ENCODE measurements at regions not wholly inside any gene's neighbourhood (a gene's known extent, or its start where the extent isn't known, plus 50 kb on each side); places are given as distances from the start of the nearest gene placed in this dataset.
"Not testable (repeated sequence)": the region's sequence is repeated elsewhere in the genome, so short reads cannot be mapped to it uniquely, and the experiment has no call there.

GRCh38 chr21:23822760-23823159 is 1784.5 kb downstream of the MRPL39 start:
- no peaks in the 10 kb centered on the region for H3K27me3 ChIP-seq
- no peaks in the 10 kb centered on the region for H3K9me3 ChIP-seq
- DNase-seq = no peak
- H3K27ac ChIP-seq = no peak overlapping the region
- no peak overlapping the region for H3K4me3 ChIP-seq
- no peak for TF ChIP-seq POLR2A (IDR thresholded peaks at IDR 0.05)
- TF ChIP-seq EP300 (IDR thresholded peaks at IDR 0.05) = no peak
- no peak for TF ChIP-seq CTCF (IDR thresholded peaks at IDR 0.05)
- WGBS, 3 donors = 31 to 44% (median 39%) methylated on average over 3 of the region's 3 CpGs
- H3K36me3 ChIP-seq = no peaks in the 10 kb centered on the region
- no peaks in the 10 kb centered on the region for H3K4me1 ChIP-seq (ENCODE audit: insufficient read depth)
- intact Hi-C loops (cut with DNase I) = no loop called here

GRCh38 chr21:23817337-23817736 is 1789.9 kb downstream of the MRPL39 start:
- intact Hi-C loops (cut with DNase I) = no loop called here
- WGBS, 3 donors = 45 to 54% (median 48%) methylated on average over 1 of the region's 1 CpG

GRCh38 chr21:23812485-23812884 is 1794.8 kb downstream of the MRPL39 start:
- TF ChIP-seq EP300 (IDR thresholded peaks at IDR 0.05) (no peak), POLR2A (IDR thresholded peaks at IDR 0.05) (no peak), CTCF (IDR thresholded peaks at IDR 0.05) (no peak)
- intact Hi-C loops (cut with DNase I) = no loop called here
- no peak overlapping the region for H3K27ac ChIP-seq
- H3K36me3 ChIP-seq = no peaks in the 10 kb centered on the region
- no peak for DNase-seq
- H3K27me3 ChIP-seq = no peaks in the 10 kb centered on the region
- 49 to 68% (median 54%) methylated on average over 4 of the region's 4 CpGs for WGBS, 3 donors
- H3K4me3 ChIP-seq = no peak overlapping the region
- no peaks in the 10 kb centered on the region for H3K4me1 ChIP-seq (ENCODE audit: insufficient read depth)
- no peaks in the 10 kb centered on the region for H3K9me3 ChIP-seq

More at GRCh38 chr21:23817337-23817736, 1789.9 kb downstream of the MRPL39 start:
- H3K4me3 ChIP-seq = no peak overlapping the region
- H3K9me3 ChIP-seq = no peaks in the 10 kb centered on the region
- no peak for TF ChIP-seq POLR2A (IDR thresholded peaks at IDR 0.05)
- DNase-seq = no peak
- H3K27me3 ChIP-seq = no peaks in the 10 kb centered on the region
- no peak overlapping the region for H3K27ac ChIP-seq
- no peaks in the 10 kb centered on the region for H3K4me1 ChIP-seq (ENCODE audit: insufficient read depth)
- no peaks in the 10 kb centered on the region for H3K36me3 ChIP-seq

DNA sequence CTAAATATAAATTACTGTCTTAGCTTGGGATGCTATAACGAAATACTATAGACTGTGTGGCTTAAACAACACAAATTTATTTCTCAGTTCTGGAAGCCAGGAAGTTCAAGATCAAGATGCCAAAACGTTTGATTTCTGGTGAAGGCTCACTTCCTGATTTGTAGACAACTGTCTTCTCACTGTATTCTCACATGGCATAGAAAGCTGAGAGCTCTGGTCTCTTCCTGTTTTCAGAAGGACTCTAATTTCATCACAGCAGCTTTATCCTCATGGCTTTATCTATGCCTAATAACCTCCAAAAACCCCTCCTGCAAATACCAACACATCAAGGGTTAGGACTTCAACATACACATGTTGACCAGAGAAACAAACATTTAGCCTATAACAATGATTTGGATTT is 1795.5 kb downstream of the MRPL39 start:
- 38 to 43% (median 39%) methylated on average over 2 of the region's 2 CpGs for WGBS, 3 donors

DNA sequence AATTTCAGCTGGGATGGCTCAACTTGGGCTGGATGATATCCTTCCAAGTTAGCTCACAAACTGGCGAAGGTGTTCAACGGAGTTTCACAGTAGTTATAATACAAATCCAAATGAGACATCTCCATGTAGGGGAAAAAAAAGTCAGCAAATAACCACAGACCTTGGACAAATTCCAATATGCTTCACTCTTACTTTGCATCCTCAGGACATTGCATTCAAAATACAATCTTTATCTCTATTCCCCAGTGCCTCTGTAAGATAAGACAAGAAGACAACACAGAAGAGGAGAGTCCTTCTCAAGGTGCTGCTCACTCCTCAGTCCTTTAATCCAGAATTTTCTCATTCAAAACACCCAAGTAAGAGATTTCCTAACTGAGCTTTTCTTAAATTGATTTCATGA is 1797.7 kb downstream of the MRPL39 start:
- 50 to 76% (median 54%) methylated on average over 2 of the region's 2 CpGs for WGBS, 3 donors
- no peak for TF ChIP-seq POLR2A (IDR thresholded peaks at IDR 0.05)
- no peak for TF ChIP-seq CTCF (IDR thresholded peaks at IDR 0.05)
- TF ChIP-seq EP300 (IDR thresholded peaks at IDR 0.05) = no peak
- Histone ChIP-seq H3K27ac (no peak overlapping the region), H3K36me3 (no peaks in the 10 kb centered on the region), H3K27me3 (no peaks in the 10 kb centered on the region), H3K9me3 (no peaks in the 10 kb centered on the region), H3K4me1 (ENCODE audit: insufficient read depth) (no peaks in the 10 kb centered on the region), H3K4me3 (no peak overlapping the region)
- intact Hi-C loops (cut with DNase I) = no loop called here
- DNase-seq = no peak

More for the DNA sequence above, 1795.5 kb downstream of the MRPL39 start:
- Histone ChIP-seq H3K4me3 (no peak overlapping the region), H3K4me1 (ENCODE audit: insufficient read depth) (no peaks in the 10 kb centered on the region), H3K27me3 (no peaks in the 10 kb centered on the region), H3K27ac (no peak overlapping the region), H3K36me3 (no peaks in the 10 kb centered on the region), H3K9me3 (no peaks in the 10 kb centered on the region)
- intact Hi-C loops (cut with DNase I) = no loop called here
- no peak for TF ChIP-seq CTCF (IDR thresholded peaks at IDR 0.05)
- TF ChIP-seq POLR2A (IDR thresholded peaks at IDR 0.05) = no peak
- no peak for TF ChIP-seq EP300 (IDR thresholded peaks at IDR 0.05)
- DNase-seq = no peak

- H3K4me1 ChIP-seq (ENCODE audit: insufficient read depth); H3K36me3 ChIP-seq; H3K4me3 ChIP-seq; H3K27me3 ChIP-seq; DNase-seq; intact Hi-C loops (cut with DNase I); H3K9me3 ChIP-seq; H3K27ac ChIP-seq: not testable (repeated sequence)
- WGBS, 3 donors = 93 to 95% (median 94%) methylated on average over 32 to 39 of the region's 39 CpGs
These were observed 1800.2 kb downstream of the MRPL39 start for GRCh38 chr21:23806966-23807548.
